Lung (tissue), 11 donors: ENCODE measurements at regions not wholly inside any gene's neighbourhood (a gene's known extent, or its start where the extent isn't known, plus 50 kb on each side); places are given as distances from the start of the nearest gene placed in this dataset.

Source experiments
- ATAC-seq: fragments of 200-7000 bp; cut with Tn5 transposase; one replicate; pipeline ENCODE4 v1.9.1; 2020; ENCODE audit warnings: moderate number of reproducible peaks; ENCODE audit not compliant: insufficient read depth, low FRiP score
- DNase-seq, 3 donors: peaks; one replicate each; pipeline ENCODE4 v3.0.0-alpha.2; 2013 to 2017
- H3K27ac ChIP-seq, 2 donors: one replicate each; pipeline ENCODE4 v1.5.1; 2013; ENCODE audit warnings: mild to moderate bottlenecking in 2 of 2, moderate library complexity in 2 of 2, control low read depth in 1 of 2, inconsistent platforms in 1 of 2, low read depth in 1 of 2, low read length in 1 of 2
- H3K27me3 ChIP-seq, 3 donors: one replicate each; pipeline ENCODE4 v1.5.1; 2013; ENCODE audit warnings: low read length in 2 of 3; ENCODE audit not compliant: control insufficient read depth in 3 of 3, insufficient read depth in 3 of 3
- H3K36me3 ChIP-seq, 4 donors: one replicate each; pipeline ENCODE4 v1.5.1; 2013; ENCODE audit warnings: low read length in 4 of 4, mild to moderate bottlenecking in 1 of 4, moderate library complexity in 1 of 4; ENCODE audit not compliant: control insufficient read depth in 4 of 4, insufficient read depth in 4 of 4
- H3K4me1 ChIP-seq, 5 donors: one replicate each; pipeline ENCODE4 v1.5.1; 2013; ENCODE audit warnings: low read length in 5 of 5, mild to moderate bottlenecking in 2 of 5, moderate library complexity in 1 of 5; ENCODE audit not compliant: control insufficient read depth in 5 of 5, insufficient read depth in 5 of 5
- H3K4me3 ChIP-seq: one replicate; pipeline ENCODE4 v1.5.1; 2013; ENCODE audit warnings: mild to moderate bottlenecking, control low read depth, moderate library complexity
- H3K9ac ChIP-seq, 2 donors: one replicate each; pipeline ENCODE4 v1.5.1; 2013; ENCODE audit warnings: low read length in 2 of 2, control low read depth in 1 of 2; ENCODE audit not compliant: insufficient read depth in 1 of 2
- H3K9me3 ChIP-seq, 4 donors: one replicate each; pipeline ENCODE4 v1.5.1; 2013; ENCODE audit warnings: low read length in 3 of 4, mild to moderate bottlenecking in 1 of 4, moderate library complexity in 1 of 4; ENCODE audit not compliant: control insufficient read depth in 4 of 4, insufficient read depth in 3 of 4
- CTCF ChIP-seq: IDR thresholded peaks from 2 replicates; pipeline ENCODE4 v1.5.1; 2012; ENCODE audit warnings: mild to moderate bottlenecking; ENCODE audit errors: control extremely low read depth, extremely low read depth
- WGBS, 2 donors: extraction: QIAGEN DNeasy Blood & Tissue Kit; methylation state at CpG; one replicate each; pipeline ENCODE4 v1.1.7; 2013; 5-methylcytosine and 5-hydroxymethylcytosine counted together
- donor health status: control.
- donor health status: control.
- donor health status: Bipolar disorder and iron deficiency.
- donor health status: healthy.
- donor health status: DM: yes; HTN: yes; CAD: no.

DNA sequence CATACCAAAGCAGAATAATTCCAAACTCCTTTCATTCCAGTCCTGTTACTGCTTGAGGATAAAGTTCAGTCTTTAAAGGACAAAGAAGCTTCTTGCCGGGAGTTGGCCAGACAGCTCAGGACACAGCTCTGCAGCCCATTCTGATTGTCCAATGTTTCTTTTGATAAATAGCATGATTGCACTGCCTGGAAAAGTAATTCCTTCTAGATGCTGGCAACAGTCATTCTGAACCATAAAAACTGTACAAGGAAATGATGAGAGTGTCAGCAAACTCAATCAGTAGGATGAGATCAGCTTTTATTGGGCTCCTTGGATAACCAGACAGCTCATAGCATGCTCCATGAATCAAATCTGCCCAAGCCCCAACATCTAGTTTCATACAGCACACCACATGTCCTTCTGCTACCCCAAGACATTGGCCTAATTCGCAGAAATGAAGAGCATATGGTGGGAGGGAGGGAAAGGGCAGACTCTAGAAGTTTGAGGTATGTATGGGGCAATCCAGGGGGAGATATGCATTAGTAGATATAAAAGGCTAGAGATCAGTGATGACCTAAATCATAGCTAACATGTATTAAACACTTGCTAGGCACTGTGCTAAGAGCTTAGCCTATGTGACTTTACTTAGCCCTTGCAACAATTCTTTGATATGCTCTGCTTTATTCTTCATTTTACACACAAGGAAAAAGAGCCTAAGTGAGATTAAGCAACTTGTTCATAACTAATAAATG is 219.9 kb upstream of the NREP start:
- H3K36me3 ChIP-seq, result no peaks in the 10 kb centered on the region
- DNase-seq (no peak), ATAC-seq (no peak)
- H3K27me3 ChIP-seq, result no peaks in the 10 kb centered on the region
- H3K27ac ChIP-seq, result no peak overlapping the region
- WGBS, 2 donors, result 85 to 89% methylated on average over 2 of the region's 2 CpGs
- peaks cover 0 to 26% (median 4%) of the 10 kb centered on the region in 5 donors for H3K4me1 ChIP-seq
- no peak for TF ChIP-seq CTCF
- no peak overlapping the region for H3K9ac ChIP-seq
- no peak overlapping the region for H3K4me3 ChIP-seq
- no peaks in the 10 kb centered on the region for H3K9me3 ChIP-seq

DNA sequence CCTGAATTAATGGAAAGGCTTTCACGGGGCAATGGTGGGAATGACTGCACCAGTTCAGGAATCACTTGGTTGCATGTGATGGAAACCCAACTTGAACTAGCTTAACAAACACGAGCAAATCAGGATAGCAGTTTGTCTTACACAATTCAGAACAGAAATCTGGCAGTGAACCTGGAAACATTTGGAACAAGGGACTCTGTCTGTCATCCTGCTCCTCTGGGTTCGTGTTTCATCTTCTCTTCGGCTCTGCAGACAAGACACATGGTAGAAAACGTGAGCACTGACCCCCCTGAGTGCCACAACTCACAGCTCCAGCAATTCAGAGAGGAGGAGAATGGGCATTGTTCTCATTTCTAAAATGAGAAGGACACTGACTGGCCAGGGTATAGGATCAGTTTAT is 218.1 kb upstream of the NREP start:
- Histone ChIP-seq H3K4me1 (peaks cover 0 to 26% (median 4%) of the 10 kb centered on the region in 5 donors), H3K36me3 (no peaks in the 10 kb centered on the region), H3K9ac (no peak overlapping the region), H3K4me3 (no peak overlapping the region), H3K27me3 (no peaks in the 10 kb centered on the region), H3K9me3 (no peaks in the 10 kb centered on the region), H3K27ac (no peak overlapping the region)
- WGBS, 2 donors, result 73 to 90% methylated on average over 5 of the region's 5 CpGs
- ATAC-seq (no peak), DNase-seq (peak in 2 of 3 donors; percentile 33 to 71)
- TF ChIP-seq CTCF, result no peak

- no peak overlapping the region for H3K9ac ChIP-seq
- no peak for TF ChIP-seq CTCF
- H3K4me3 ChIP-seq, result no peak overlapping the region
- DNase-seq (peak in 2 of 3 donors; percentile 75 to 82), ATAC-seq (no peak)
- WGBS, 2 donors, result 48 to 81% methylated on average over 2 of the region's 2 CpGs
- no peak overlapping the region for H3K27ac ChIP-seq
- no peaks in the 10 kb centered on the region for H3K9me3 ChIP-seq
- H3K36me3 ChIP-seq, result no peaks in the 10 kb centered on the region
- H3K27me3 ChIP-seq, result no peaks in the 10 kb centered on the region
- H3K4me1 ChIP-seq, result peaks cover 0 to 35% (median 4%) of the 10 kb centered on the region in 5 donors
These were observed 217.0 kb upstream of the NREP start for GRCh38 chr5:111973961-111974360.

GRCh38 chr5:111972548-111972947 is 215.6 kb upstream of the NREP start:
- no peak overlapping the region for H3K9ac ChIP-seq
- ATAC-seq (no peak), DNase-seq (no peak)
- H3K27me3 ChIP-seq, result no peaks in the 10 kb centered on the region
- H3K4me1 ChIP-seq, result peaks cover 0 to 45% (median 4%) of the 10 kb centered on the region in 5 donors
- no peaks in the 10 kb centered on the region for H3K36me3 ChIP-seq
- H3K9me3 ChIP-seq, result no peaks in the 10 kb centered on the region
- WGBS, 2 donors, result 90 to 97% methylated on average over 2 of the region's 2 CpGs
- no peak overlapping the region for H3K4me3 ChIP-seq
- TF ChIP-seq CTCF, result no peak
- no peak overlapping the region for H3K27ac ChIP-seq
